NCI-H187 treated with DMSO at 0.1 percent for 48 hours (cell line): ENCODE measurements at regions not wholly inside any gene's neighbourhood (a gene's known extent, or its start where the extent isn't known, plus 50 kb on each side); places are given as distances from the start of the nearest gene placed in this dataset.

Source experiments
- DNase-seq: peaks from one replicate; lab custom pipeline; 2025; lab: John Stamatoyannopoulos, UW

DNA sequence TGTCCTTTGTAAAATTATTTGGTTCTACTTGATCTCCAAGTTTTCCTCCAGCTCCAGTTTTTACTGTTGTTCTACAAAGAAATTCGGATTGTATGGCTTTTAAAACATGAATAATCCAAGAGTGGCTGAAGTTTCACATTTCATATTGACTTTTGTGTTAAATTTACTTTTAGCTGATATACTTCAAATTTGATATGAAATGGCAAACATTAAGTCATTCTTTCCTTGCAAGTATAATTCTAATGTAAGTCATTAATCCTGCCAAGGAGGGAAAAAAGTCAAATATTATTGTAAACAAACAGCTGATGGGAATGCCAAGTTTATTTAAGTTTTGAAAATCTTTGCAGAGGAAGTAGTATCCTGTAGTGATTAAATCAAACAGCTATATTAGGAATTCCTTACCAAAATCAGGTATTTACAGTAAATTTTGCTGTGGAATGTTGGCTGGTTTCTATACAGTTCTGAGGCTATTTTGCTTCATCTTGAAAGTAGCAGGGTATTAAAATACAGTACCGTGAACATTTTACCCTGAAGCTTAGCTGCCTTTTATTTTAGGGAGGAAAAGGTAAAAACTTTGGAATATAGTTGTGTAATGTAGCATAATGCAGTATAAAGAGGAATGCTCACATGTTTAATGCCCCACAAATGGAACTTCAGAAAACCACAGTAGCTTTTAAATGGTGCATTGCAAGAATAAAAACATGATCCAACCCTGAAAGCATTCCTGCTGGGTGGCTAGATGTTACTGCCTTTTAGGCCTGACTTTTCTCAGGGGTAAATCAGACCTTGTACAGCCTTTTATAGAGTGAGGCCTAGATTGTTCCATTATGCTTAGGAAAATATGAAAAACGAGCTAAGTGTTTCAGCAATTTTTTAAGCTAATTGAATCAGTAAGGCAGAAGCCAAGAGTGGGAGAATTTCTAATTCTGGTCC lies 62.7 kb upstream of the NT5C1B start:
- no peak for DNase-seq

DNA sequence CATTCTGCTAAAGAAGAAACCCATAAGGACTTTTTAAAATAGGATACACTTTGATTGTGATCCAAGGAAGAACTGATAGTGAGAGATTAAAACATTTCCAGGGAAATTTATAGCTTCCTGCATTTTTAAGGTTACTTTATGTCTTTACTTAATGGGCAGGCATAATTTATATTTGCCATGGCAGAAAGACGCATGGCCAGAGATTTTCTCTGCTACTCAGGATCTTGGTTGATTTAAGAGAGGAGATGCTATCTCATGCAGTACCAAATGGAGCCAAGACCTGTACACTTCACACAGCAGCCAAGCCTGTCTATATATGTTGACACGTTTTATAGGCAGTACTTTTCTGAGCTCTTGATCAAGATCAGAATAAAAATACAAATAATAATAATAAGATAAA lies 60.9 kb upstream of the NT5C1B start:
- DNase-seq: no peak

DNA sequence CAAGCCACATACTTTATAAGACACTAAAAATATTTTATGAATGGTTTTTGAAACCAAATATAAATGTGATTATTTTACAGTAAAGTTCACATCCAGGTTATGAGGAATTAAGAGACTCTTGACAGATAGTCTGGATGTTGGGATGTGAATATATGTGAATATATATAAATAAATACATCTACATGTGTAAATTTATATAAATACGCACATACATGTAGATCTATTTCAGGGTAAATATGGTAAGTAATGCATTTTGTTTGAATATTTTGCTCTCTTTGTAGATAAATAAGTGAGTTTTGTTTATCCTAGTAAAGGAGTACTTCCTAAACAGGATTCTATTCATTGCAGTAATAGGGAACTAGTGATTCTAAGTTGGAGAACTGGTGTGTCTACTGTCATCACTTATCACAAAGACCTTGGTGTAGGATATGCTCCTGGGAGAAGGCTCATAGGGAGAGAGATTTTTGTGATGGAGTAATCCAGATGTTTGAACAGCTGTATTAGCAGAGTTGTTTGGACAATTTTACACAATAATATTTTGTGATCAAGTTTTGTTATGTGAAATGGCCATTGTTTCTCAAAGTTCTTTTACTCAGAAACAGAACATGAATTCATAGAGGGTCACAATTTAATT lies 60.2 kb upstream of the NT5C1B start:
- no peak for DNase-seq

DNA sequence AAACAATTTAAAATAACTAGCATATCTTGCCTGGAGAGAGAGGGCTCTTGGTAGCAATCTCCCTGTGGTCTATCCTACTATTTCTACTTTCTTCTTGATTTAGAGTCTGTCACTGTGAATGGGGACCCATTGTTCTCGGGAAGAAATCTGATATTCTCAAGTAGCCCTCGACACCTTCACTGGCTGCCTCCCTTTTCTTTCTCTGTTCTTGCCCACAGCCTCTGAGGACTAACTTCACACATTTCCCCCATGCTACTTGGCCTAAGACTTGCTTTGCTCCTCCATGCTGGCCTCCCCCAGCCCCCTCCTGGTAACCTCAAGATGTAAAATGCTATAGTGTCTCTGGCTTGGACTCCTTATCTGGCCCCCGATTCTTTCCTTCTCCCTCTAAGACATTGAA lies 58.8 kb upstream of the NT5C1B start:
- no peak for DNase-seq

DNA sequence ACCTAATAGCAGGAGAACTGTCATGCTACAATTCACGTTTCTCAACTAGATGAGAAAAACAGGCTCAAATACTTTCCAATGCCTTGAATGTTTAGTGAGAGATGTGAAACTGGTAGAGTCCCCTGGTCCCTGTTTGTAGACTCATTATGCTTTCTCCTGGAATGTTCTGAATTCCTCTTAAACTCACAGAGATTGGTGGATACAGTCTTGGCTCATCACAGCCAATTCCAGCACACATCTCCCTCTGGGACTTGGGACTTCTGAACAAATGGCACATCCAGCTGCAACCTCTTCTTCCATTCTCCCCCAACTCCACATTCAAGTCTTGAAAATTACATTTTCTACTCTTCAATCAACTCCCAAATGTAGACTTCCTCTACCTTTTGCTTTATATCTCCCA lies 58.4 kb upstream of the NT5C1B start:
- DNase-seq: no peak

DNA sequence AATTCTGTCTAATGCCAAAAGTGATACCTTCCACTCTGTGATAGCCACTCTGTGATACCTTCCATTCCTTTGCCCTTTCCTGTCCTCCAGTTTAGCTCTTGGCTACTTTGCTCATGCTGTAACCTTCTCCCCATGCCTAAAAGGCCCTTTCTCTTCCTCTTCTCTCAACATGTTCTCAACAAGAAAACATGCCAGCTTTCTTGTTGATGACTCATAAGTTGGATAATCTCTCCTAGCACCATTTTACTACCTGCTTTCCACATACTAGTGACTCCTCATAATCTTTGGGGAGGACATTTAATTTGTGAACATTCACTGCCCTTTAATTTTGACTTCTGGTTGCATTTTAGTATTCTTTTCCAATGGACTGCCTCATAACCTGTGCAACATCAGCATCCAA lies 55.9 kb upstream of the NT5C1B start:
- DNase-seq: no peak

DNA sequence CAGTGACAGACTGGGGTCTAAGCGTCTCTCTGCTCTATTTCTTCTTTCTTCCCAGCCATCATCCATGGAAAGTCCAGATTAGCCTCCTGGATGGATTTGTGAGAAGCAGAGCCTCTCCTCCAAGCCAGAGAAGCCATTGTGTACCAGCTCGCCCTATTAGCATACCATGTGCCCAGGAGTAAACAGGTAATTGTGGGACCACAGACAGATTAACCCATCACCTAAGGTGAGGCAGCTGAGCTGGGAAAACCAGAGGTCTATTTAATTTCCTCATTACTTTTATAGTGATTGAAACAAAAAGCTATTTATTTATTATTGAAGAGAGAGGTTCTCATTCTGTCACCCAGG lies 54.7 kb upstream of the NT5C1B start:
- no peak for DNase-seq

DNA sequence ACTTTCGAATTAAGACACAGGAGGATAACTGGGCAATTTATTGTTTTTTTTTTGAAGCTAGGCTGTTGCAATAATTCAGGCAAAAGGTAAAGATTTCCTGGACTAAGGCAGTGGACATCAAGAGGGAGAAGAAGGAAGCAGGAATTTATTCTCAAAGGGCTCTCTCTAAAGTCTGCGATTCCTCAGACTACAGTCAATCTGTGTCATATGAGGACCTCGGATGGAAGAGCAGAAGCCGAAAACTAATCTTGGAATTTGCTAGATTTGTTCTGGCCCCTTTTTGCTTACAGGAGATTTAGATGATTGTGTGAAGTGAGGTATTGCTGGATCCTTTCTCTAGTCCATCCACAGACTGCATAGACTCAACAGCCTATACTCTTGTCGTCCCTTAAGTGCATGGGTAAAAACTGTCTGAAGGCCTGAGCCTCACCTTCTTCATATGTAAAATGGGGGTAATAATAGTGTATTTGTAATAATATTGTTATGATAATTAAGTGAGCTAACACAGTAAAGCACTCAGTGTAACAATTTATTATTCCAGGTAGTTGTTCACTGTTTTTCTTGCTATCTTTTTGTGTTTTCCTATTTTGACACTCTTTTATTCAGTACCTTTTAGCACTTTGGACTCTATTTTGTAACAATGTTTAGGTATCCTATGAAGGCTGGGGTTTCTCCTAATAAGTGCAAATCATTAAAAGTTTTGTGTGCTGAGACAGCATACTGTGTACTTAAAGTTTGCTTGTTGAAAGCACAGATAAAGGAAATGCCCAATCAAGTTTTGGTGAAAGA lies 54.2 kb upstream of the NT5C1B start:
- no peak for DNase-seq

DNA sequence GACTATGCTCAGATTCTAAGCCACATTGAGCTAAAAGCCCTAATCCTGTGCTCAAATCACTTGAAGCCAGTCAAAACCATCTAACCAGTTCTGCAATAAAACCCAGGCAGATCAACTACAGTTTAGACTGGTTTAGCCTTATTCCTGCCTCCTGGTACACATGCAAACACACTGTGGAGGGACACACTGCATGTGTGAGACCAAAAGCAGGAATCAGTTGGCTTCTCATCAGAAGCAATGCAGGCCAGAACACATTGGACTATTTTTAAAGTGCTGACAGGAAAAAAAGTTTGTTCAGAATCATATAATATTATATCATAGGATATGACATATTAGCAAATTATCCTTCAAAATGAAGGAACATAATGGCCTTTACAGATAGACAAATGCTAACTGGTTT lies 52.5 kb upstream of the NT5C1B start:
- DNase-seq: no peak

DNA sequence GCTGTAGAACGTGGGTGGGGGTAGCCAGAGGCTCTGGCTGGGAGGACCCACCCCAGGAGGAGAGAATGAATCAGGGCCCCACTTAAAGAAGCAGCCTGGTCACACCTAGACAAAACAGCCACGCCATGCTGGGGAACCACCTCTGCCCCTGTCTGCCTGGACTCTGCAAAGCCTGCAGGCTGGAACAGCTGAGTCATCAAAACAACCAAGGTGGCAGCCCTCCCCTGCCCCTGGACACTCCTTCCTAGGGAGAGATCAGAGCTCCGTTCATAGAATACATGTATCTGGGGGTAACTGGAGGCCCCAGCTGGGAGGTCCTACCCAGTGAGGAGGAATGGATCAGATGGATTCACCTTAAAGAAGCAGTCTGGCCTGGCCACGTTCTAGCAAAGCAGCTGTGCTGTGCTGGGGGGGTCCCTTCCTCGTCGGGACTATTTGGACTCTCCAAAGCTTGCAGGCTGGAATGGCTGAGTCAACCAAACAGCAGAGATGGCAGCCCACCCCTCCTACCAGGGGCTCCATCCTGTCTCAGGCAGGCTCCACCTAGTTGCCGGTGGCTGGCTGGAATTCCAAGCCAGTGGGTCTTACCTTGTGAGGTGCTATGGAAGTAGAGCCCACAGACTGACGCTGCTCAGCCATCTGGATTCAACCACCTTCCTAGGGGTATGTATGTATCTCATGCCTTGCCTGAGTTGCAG lies 50.5 kb upstream of the NT5C1B start:
- DNase-seq: no peak
